Naive thymus-derived CD4-positive, alpha-beta T cell (primary cell): ENCODE measurements at regions not wholly inside any gene's neighbourhood (a gene's known extent, or its start where the extent isn't known, plus 50 kb on each side); places are given as distances from the start of the nearest gene placed in this dataset.

ENCODE experiments used
- ATAC-seq: fragments of 150-1000 bp; cut with Tn5 transposase; 2 replicates; pipeline ENCODE4 v1.10.0; 2021; ENCODE audit warnings: mild to moderate bottlenecking, moderate library complexity
- CTCF ChIA-PET: fragments of 350-600 bp; sonication (Branson Sonifier 250); formaldehyde crosslinking; loops from one replicate; lab custom pipeline; 2021; ENCODE audit warnings: antibody characterized with exemption; lab: Charles Lee
- POLR2A ChIA-PET: fragments of 350-600 bp; sonication (Branson Sonifier 250); formaldehyde crosslinking; loops from one replicate; lab custom pipeline; 2021; ENCODE audit warnings: antibody characterized with exemption, inconsistent platforms; lab: Charles Lee
- DNase-seq, 9 donors: peaks; one replicate each; pipeline versions ENCODE4 v3.0.0 to v3.0.0-alpha.2; 2020 to 2022; ENCODE audit warnings: mixed read lengths in 1 of 9
- H3K27ac ChIP-seq: one replicate; pipeline ENCODE4 v1.7.0; 2013; ENCODE audit warnings: mild to moderate bottlenecking, low read depth, low read length, moderate library complexity
- H3K27me3 ChIP-seq, 2 donors: one replicate each; pipeline ENCODE4 v1.7.0; 2013; ENCODE audit warnings: low read length in 2 of 2, mild to moderate bottlenecking in 2 of 2, moderate library complexity in 2 of 2; ENCODE audit not compliant: control insufficient read depth in 2 of 2, insufficient read depth in 2 of 2
- H3K36me3 ChIP-seq, 3 experiments: 1 replicate in 2 of 3; 2 replicates in 1 of 3; pipeline ENCODE4 v1.7.0; 2013; ENCODE audit warnings: low read length in 3 of 3, mild to moderate bottlenecking in 3 of 3, moderate library complexity in 1 of 3; ENCODE audit not compliant: insufficient read depth in 3 of 3, control insufficient read depth in 2 of 3
- H3K4me1 ChIP-seq, 2 donors: one replicate each; pipeline ENCODE4 v1.7.0; 2013; ENCODE audit warnings: low read length in 2 of 2, mild to moderate bottlenecking in 2 of 2, moderate library complexity in 1 of 2; ENCODE audit not compliant: control insufficient read depth in 2 of 2, insufficient read depth in 2 of 2
- H3K4me3 ChIP-seq: 2 replicates; pipeline ENCODE4 v1.7.0; 2013; ENCODE audit warnings: mild to moderate bottlenecking, low read length
- H3K9me3 ChIP-seq, 3 experiments: 1 replicate in 2 of 3; 2 replicates in 1 of 3; pipeline ENCODE4 v1.7.0; 2013; ENCODE audit warnings: low read length in 3 of 3; ENCODE audit not compliant: control insufficient read depth in 2 of 3
- H3K27ac Mint-ChIP-seq, 9 donors: one replicate each; pipeline ENCODE4 v1.8.0; 2020 to 2022; ENCODE audit warnings: mixed read lengths in 9 of 9, mild to moderate bottlenecking in 8 of 9, moderate library complexity in 5 of 9, inconsistent platforms in 2 of 9
- H3K27me3 Mint-ChIP-seq, 5 donors: one replicate each; pipeline ENCODE4 v1.8.0; 2021 to 2022; ENCODE audit warnings: mixed read lengths in 5 of 5, mild to moderate bottlenecking in 1 of 5
- H3K36me3 Mint-ChIP-seq, 5 donors: one replicate each; pipeline ENCODE4 v1.8.0; 2020 to 2022; ENCODE audit warnings: mixed read lengths in 5 of 5, mild to moderate bottlenecking in 3 of 5, inconsistent platforms in 1 of 5
- H3K4me1 Mint-ChIP-seq, 7 donors: one replicate each; pipeline ENCODE4 v1.8.0; 2020 to 2022; ENCODE audit warnings: mixed read lengths in 7 of 7, mild to moderate bottlenecking in 3 of 7, inconsistent platforms in 1 of 7
- H3K4me3 Mint-ChIP-seq, 10 donors: one replicate each; pipeline ENCODE4 v1.8.0; 2020 to 2022; ENCODE audit warnings: mild to moderate bottlenecking in 10 of 10, mixed read lengths in 10 of 10, moderate library complexity in 6 of 10, inconsistent platforms in 2 of 10
- H3K9me3 Mint-ChIP-seq, 11 donors: one replicate each; pipeline ENCODE4 v1.8.0; 2020 to 2022; ENCODE audit warnings: mixed read lengths in 11 of 11, mild to moderate bottlenecking in 4 of 11, inconsistent platforms in 1 of 11, moderate library complexity in 1 of 11
- intact Hi-C, 2 donors: fragments of 100-400 bp; cut with micrococcal nuclease; formaldehyde crosslinking; loops; one replicate each; pipeline ENCODE4 v1.15.1; 2023

GRCh38 chr12:67431411-67432020 is 162.4 kb downstream of the CAND1 start:
- no peak overlapping the region for H3K27ac ChIP-seq
- peaks cover 0 to 3% (median 0%) of the 10 kb centered on the region in 11 donors for H3K9me3 Mint-ChIP-seq
- H3K9me3 ChIP-seq = no peaks in the 10 kb centered on the region
- H3K36me3 ChIP-seq = no peaks in the 10 kb centered on the region
- ATAC-seq = no peak
- CTCF ChIA-PET = interaction anchor here (1.4 kb wide), 1 partner anchor 10 kb away, joined by 6 read pairs; no protein-coding TSS in a partner anchor
- DNase-seq = no peak
- H3K27ac Mint-ChIP-seq = no peak overlapping the region
- peaks cover 0 to 3% (median 0%) of the 10 kb centered on the region in 5 donors for H3K36me3 Mint-ChIP-seq
- H3K4me1 Mint-ChIP-seq = peaks cover 0 to 7% (median 1%) of the 10 kb centered on the region in 7 donors
- no peak overlapping the region for H3K4me3 Mint-ChIP-seq
- no peaks in the 10 kb centered on the region for H3K4me1 ChIP-seq
- POLR2A ChIA-PET = no interaction called here
- no peaks in the 10 kb centered on the region for H3K27me3 ChIP-seq
- intact Hi-C loops = no loop called here
- H3K27me3 Mint-ChIP-seq = peaks cover 0 to 10% (median 0%) of the 10 kb centered on the region in 5 donors
- no peak overlapping the region for H3K4me3 ChIP-seq

- Mint-ChIP-seq H3K27me3 (peaks cover 0 to 9% (median 0%) of the 10 kb centered on the region in 5 donors), H3K4me3 (no peak overlapping the region), H3K27ac (no peak overlapping the region), H3K4me1 (peaks cover 0 to 16% (median 11%) of the 10 kb centered on the region in 7 donors), H3K9me3 (peaks cover 0 to 3% (median 0%) of the 10 kb centered on the region in 11 donors), H3K36me3 (peaks cover 0 to 3% (median 0%) of the 10 kb centered on the region in 5 donors)
- no peak overlapping the region for H3K27ac ChIP-seq
- H3K9me3 ChIP-seq = no peaks in the 10 kb centered on the region
- no peak overlapping the region for H3K4me3 ChIP-seq
- no peaks in the 10 kb centered on the region for H3K36me3 ChIP-seq
- ChIA-PET POLR2A (interaction anchor here (0.7 kb wide), 1 partner anchor 82 kb away, joined by 5 read pairs; no protein-coding TSS in a partner anchor), CTCF (no interaction called here)
- DNase-seq (no peak), ATAC-seq (no peak)
- intact Hi-C loops = no loop called here
- no peaks in the 10 kb centered on the region for H3K27me3 ChIP-seq
- no peaks in the 10 kb centered on the region for H3K4me1 ChIP-seq
Observed at GRCh38 chr12:67433385-67434175, 164.4 kb downstream of the CAND1 start.

- ChIA-PET POLR2A (no interaction called here), CTCF (no interaction called here)
- no peaks in the 10 kb centered on the region for H3K9me3 ChIP-seq
- no peaks in the 10 kb centered on the region for H3K27me3 ChIP-seq
- Mint-ChIP-seq H3K9me3 (peaks cover 0 to 8% (median 2%) of the 10 kb centered on the region in 11 donors), H3K27ac (no peak overlapping the region), H3K27me3 (peaks cover 0 to 9% (median 0%) of the 10 kb centered on the region in 5 donors), H3K4me3 (no peak overlapping the region), H3K36me3 (peaks cover 0 to 9% (median 6%) of the 10 kb centered on the region in 5 donors), H3K4me1 (peaks cover 0 to 20% (median 11%) of the 10 kb centered on the region in 7 donors)
- no peaks in the 10 kb centered on the region for H3K36me3 ChIP-seq
- no peak for DNase-seq
- no peak overlapping the region for H3K4me3 ChIP-seq
- H3K27ac ChIP-seq = no peak overlapping the region
- ATAC-seq = no peak
- intact Hi-C loops = no loop called here
- H3K4me1 ChIP-seq = no peaks in the 10 kb centered on the region
Observed at GRCh38 chr12:67434671-67435370, 165.7 kb downstream of the CAND1 start.

GRCh38 chr12:67436230-67436629 is 167.1 kb downstream of the CAND1 start:
- Mint-ChIP-seq H3K27ac (no peak overlapping the region), H3K27me3 (peaks cover 0 to 9% (median 0%) of the 10 kb centered on the region in 5 donors), H3K4me1 (peaks cover under 1 to 22% (median 15%) of the 10 kb centered on the region in 7 donors), H3K4me3 (no peak overlapping the region), H3K36me3 (peaks cover 0 to 9% (median 3%) of the 10 kb centered on the region in 5 donors), H3K9me3 (peaks cover 0 to 8% (median 2%) of the 10 kb centered on the region in 11 donors)
- Histone ChIP-seq H3K4me1 (no peaks in the 10 kb centered on the region), H3K9me3 (no peaks in the 10 kb centered on the region), H3K36me3 (no peaks in the 10 kb centered on the region), H3K27me3 (no peaks in the 10 kb centered on the region), H3K4me3 (no peak overlapping the region), H3K27ac (no peak overlapping the region)
- POLR2A ChIA-PET = no interaction called here
- no peak for DNase-seq
- CTCF ChIA-PET = interaction anchor here (1.2 kb wide), 1 partner anchor 216 kb away, joined by 4 read pairs; no protein-coding TSS in a partner anchor
- intact Hi-C loops = no loop called here
- ATAC-seq = no peak

- H3K4me1 ChIP-seq = peaks cover 1 to 5% of the 10 kb centered on the region in 2 donors
- ChIA-PET POLR2A (interaction anchor here (0.6 kb wide), 1 partner anchor 209 kb away, joined by 3 read pairs; no protein-coding TSS in a partner anchor), CTCF (no interaction called here)
- H3K27me3 ChIP-seq = no peaks in the 10 kb centered on the region
- intact Hi-C loops = no loop called here
- H3K27ac ChIP-seq = no peak overlapping the region
- DNase-seq (no peak), ATAC-seq (no peak)
- Mint-ChIP-seq H3K4me3 (no peak overlapping the region), H3K9me3 (peaks cover 0 to 8% (median 2%) of the 10 kb centered on the region in 11 donors), H3K36me3 (peaks cover 0 to 9% (median 3%) of the 10 kb centered on the region in 5 donors), H3K27ac (no peak overlapping the region), H3K27me3 (peaks cover 0 to 10% (median 0%) of the 10 kb centered on the region in 5 donors), H3K4me1 (peaks cover 8 to 27% (median 23%) of the 10 kb centered on the region in 7 donors)
- no peaks in the 10 kb centered on the region for H3K9me3 ChIP-seq
- no peak overlapping the region for H3K4me3 ChIP-seq
- H3K36me3 ChIP-seq = no peaks in the 10 kb centered on the region
Observed at GRCh38 chr12:67437011-67437410, 167.9 kb downstream of the CAND1 start.

- ChIA-PET POLR2A (interaction anchor here (0.7 to 1.1 kb wide), 2 partner anchors 21 to 209 kb away, joined by 3 to 4 read pairs; partner anchors contain the start of gene DYRK2), CTCF (interaction anchor here (2.0 kb wide), 1 partner anchor 503 kb away, joined by 9 read pairs; no protein-coding TSS in a partner anchor)
- H3K27me3 ChIP-seq = no peaks in the 10 kb centered on the region
- H3K9me3 Mint-ChIP-seq = peaks cover 0 to 8% (median 2%) of the 10 kb centered on the region in 11 donors
- ATAC-seq (no peak), DNase-seq (no peak)
- peaks cover 0 to 10% (median 0%) of the 10 kb centered on the region in 5 donors for H3K27me3 Mint-ChIP-seq
- H3K4me1 Mint-ChIP-seq = peaks cover 8 to 39% (median 34%) of the 10 kb centered on the region in 7 donors
- H3K9me3 ChIP-seq = no peaks in the 10 kb centered on the region
- no peaks in the 10 kb centered on the region for H3K36me3 ChIP-seq
- peaks cover 0 to 9% (median 3%) of the 10 kb centered on the region in 5 donors for H3K36me3 Mint-ChIP-seq
- H3K4me3 Mint-ChIP-seq = no peak overlapping the region
- intact Hi-C loops = loop anchor here (2.0 to 10.0 kb wide), 6 partner anchors 83 to 537 kb away; no protein-coding TSS in a partner anchor
- no peak overlapping the region for H3K27ac ChIP-seq
- H3K27ac Mint-ChIP-seq = no peak overlapping the region
- H3K4me3 ChIP-seq = no peak overlapping the region
- H3K4me1 ChIP-seq = peaks cover 5 to 7% of the 10 kb centered on the region in 2 donors
Observed at GRCh38 chr12:67439611-67440010, 170.5 kb downstream of the CAND1 start.
